22Rv1 (cell line): ENCODE measurements at regions not wholly inside any gene's neighbourhood (a gene's known extent, or its start where the extent isn't known, plus 50 kb on each side); places are given as distances from the start of the nearest gene placed in this dataset.

Source experiments
- ZFX ChIP-seq: fragments of 450-650 bp; IDR thresholded peaks from 2 replicates; pipeline ENCODE4 v1.6.1; 2017; ENCODE audit warnings: antibody characterized with exemption, borderline replicate concordance
- TF ChIP-seq, protein P1 (sequence below): fragments of 450-650 bp; IDR thresholded peaks from 2 replicates; pipeline ENCODE4 v1.5.1; 2017; ENCODE audit warnings: mild to moderate bottlenecking

GRCh38 chr5:134465816-134466240 is 54.1 kb upstream of the CDKN2AIPNL start:
- TF ChIP-seq, protein P1, sequence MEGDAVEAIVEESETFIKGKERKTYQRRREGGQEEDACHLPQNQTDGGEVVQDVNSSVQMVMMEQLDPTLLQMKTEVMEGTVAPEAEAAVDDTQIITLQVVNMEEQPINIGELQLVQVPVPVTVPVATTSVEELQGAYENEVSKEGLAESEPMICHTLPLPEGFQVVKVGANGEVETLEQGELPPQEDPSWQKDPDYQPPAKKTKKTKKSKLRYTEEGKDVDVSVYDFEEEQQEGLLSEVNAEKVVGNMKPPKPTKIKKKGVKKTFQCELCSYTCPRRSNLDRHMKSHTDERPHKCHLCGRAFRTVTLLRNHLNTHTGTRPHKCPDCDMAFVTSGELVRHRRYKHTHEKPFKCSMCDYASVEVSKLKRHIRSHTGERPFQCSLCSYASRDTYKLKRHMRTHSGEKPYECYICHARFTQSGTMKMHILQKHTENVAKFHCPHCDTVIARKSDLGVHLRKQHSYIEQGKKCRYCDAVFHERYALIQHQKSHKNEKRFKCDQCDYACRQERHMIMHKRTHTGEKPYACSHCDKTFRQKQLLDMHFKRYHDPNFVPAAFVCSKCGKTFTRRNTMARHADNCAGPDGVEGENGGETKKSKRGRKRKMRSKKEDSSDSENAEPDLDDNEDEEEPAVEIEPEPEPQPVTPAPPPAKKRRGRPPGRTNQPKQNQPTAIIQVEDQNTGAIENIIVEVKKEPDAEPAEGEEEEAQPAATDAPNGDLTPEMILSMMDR: no peak
- no peak for TF ChIP-seq ZFX
